ENCODE measurements at regions not wholly inside any gene's neighbourhood (a gene's known extent, or its start where the extent isn't known, plus 50 kb on each side); places are given as distances from the start of the nearest gene placed in this dataset.

DNA sequence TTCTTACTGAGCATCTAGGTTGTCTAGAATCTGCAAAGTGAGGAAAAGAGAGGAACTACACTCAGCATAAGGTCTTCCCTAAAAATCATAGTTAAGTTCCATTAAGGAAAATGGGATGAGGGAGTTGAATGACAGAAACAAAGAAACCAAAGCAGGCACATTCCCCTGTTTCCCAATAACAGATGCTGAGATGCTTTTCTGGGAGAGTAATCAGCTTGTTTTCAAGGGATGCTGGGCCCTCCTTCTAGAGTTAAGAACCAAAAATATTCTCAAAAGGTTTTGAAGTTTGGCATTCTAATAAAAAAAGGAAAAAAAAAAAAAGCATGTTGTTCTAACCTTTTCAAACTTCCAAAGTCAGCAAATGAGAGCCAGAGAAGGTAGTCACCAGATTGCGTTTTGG, 105.2 kb upstream of the ZNF648 start:
- no peak for TF ChIP-seq BHLHE40 (IDR thresholded peaks at IDR 0.05; ENCODE audit: low read length)
- TF ChIP-seq, protein P1, sequence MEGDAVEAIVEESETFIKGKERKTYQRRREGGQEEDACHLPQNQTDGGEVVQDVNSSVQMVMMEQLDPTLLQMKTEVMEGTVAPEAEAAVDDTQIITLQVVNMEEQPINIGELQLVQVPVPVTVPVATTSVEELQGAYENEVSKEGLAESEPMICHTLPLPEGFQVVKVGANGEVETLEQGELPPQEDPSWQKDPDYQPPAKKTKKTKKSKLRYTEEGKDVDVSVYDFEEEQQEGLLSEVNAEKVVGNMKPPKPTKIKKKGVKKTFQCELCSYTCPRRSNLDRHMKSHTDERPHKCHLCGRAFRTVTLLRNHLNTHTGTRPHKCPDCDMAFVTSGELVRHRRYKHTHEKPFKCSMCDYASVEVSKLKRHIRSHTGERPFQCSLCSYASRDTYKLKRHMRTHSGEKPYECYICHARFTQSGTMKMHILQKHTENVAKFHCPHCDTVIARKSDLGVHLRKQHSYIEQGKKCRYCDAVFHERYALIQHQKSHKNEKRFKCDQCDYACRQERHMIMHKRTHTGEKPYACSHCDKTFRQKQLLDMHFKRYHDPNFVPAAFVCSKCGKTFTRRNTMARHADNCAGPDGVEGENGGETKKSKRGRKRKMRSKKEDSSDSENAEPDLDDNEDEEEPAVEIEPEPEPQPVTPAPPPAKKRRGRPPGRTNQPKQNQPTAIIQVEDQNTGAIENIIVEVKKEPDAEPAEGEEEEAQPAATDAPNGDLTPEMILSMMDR (CRISPR knock-in tag; IDR thresholded peaks at IDR 0.05), result no peak
- TF ChIP-seq POLR2A (IDR thresholded peaks at IDR 0.05; ENCODE audit: insufficient read depth in 1 of 2, low read depth in 2 of 2, low read length in 2 of 2), result no peak
- TF ChIP-seq, protein P2, sequence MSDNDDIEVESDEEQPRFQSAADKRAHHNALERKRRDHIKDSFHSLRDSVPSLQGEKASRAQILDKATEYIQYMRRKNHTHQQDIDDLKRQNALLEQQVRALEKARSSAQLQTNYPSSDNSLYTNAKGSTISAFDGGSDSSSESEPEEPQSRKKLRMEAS (IDR thresholded peaks at IDR 0.05), result no peak
- no peak for TF ChIP-seq HCFC1 (IDR thresholded peaks at IDR 0.05; ENCODE audit: low read depth, low read length)
- TF ChIP-seq TCF7L2 (IDR thresholded peaks at IDR 0.05; ENCODE audit: low read depth, low read length), result no peak
- TF ChIP-seq, protein P3, sequence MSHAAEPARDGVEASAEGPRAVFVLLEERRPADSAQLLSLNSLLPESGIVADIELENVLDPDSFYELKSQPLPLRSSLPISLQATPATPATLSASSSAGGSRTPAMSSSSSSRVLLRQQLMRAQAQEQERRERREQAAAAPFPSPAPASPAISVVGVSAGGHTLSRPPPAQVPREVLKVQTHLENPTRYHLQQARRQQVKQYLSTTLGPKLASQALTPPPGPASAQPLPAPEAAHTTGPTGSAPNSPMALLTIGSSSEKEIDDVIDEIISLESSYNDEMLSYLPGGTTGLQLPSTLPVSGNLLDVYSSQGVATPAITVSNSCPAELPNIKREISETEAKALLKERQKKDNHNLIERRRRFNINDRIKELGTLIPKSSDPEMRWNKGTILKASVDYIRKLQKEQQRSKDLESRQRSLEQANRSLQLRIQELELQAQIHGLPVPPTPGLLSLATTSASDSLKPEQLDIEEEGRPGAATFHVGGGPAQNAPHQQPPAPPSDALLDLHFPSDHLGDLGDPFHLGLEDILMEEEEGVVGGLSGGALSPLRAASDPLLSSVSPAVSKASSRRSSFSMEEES (CRISPR knock-in tag; IDR thresholded peaks at IDR 0.05), result no peak
- TF ChIP-seq, protein P4, sequence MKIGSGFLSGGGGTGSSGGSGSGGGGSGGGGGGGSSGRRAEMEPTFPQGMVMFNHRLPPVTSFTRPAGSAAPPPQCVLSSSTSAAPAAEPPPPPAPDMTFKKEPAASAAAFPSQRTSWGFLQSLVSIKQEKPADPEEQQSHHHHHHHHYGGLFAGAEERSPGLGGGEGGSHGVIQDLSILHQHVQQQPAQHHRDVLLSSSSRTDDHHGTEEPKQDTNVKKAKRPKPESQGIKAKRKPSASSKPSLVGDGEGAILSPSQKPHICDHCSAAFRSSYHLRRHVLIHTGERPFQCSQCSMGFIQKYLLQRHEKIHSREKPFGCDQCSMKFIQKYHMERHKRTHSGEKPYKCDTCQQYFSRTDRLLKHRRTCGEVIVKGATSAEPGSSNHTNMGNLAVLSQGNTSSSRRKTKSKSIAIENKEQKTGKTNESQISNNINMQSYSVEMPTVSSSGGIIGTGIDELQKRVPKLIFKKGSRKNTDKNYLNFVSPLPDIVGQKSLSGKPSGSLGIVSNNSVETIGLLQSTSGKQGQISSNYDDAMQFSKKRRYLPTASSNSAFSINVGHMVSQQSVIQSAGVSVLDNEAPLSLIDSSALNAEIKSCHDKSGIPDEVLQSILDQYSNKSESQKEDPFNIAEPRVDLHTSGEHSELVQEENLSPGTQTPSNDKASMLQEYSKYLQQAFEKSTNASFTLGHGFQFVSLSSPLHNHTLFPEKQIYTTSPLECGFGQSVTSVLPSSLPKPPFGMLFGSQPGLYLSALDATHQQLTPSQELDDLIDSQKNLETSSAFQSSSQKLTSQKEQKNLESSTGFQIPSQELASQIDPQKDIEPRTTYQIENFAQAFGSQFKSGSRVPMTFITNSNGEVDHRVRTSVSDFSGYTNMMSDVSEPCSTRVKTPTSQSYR (CRISPR knock-in tag; IDR thresholded peaks at IDR 0.05; ENCODE audit: borderline replicate concordance), result no peak
